ENCODE measurements at regions not wholly inside any gene's neighbourhood (a gene's known extent, or its start where the extent isn't known, plus 50 kb on each side); places are given as distances from the start of the nearest gene placed in this dataset.

DNA sequence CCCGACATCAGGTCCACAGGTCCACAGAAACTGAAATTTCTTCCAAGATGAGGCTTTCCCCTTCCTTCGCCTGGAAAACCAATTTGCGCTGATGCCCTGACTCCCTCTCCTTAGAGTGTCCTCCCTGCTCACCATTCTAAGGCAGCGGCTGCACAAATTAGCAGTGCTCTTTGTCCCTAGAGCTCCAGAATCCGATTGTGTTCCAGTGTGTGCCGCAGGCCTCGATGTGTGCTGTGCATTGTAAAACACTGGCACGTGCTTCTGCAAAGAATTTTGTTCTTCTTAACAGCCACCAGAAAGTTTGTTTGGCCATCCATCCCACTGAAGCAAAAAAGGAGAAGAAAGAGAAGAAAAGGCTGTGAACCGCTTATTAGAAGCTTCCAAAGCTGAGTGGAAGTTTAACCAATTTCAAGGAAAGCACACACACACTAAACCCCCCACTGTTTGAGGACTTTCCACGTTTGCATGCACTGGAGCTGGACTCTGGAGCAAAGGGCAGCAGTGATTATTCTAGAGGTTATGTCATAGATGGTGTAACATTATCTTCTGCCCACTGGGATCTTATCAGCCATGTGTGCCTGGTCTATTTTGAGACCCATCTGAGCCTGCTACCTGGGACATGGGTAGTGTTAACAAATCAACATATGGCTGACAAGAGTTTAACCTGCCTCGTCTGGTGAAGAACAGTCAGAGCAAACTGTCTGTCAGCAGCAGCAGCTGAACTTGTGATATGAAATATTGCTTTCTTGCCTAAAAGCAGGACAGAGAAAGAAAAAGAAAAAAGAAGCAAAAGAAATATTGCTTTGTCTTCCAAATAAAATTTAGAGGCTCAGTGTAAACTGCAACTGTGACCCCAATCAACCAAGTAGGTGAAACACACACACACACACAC is 64.9 kb upstream of the RREB1 start:
- Mint-ChIP-seq H3K27me3 (ENCODE audit: insufficient read depth, unreplicated experiment) (no peaks in the 10 kb centered on the region), H3K4me3 (ENCODE audit: unreplicated experiment) (no peak overlapping the region), H3K4me1 (ENCODE audit: insufficient read depth, unreplicated experiment) (no peaks in the 10 kb centered on the region), H3K9me3 (ENCODE audit: unreplicated experiment) (no peaks in the 10 kb centered on the region), H3K36me3 (ENCODE audit: insufficient read depth, unreplicated experiment) (no peaks in the 10 kb centered on the region), H3K27ac (ENCODE audit: low read depth, unreplicated experiment) (no peak overlapping the region)
- ChIA-PET POLR2A (interaction anchor here (0.6 to 1.1 kb wide), 3 partner anchors 19 to 111 kb away, joined by 3 read pairs; no protein-coding TSS in a partner anchor), CTCF (interaction anchor here (0.5 kb wide), 1 partner anchor 23 kb away, joined by 3 read pairs; no protein-coding TSS in a partner anchor)
- intact Hi-C loops (cut with micrococcal nuclease): no loop called here
- BruUV-seq (replicated peaks): no TSS peak
- TF ChIP-seq, protein P1, sequence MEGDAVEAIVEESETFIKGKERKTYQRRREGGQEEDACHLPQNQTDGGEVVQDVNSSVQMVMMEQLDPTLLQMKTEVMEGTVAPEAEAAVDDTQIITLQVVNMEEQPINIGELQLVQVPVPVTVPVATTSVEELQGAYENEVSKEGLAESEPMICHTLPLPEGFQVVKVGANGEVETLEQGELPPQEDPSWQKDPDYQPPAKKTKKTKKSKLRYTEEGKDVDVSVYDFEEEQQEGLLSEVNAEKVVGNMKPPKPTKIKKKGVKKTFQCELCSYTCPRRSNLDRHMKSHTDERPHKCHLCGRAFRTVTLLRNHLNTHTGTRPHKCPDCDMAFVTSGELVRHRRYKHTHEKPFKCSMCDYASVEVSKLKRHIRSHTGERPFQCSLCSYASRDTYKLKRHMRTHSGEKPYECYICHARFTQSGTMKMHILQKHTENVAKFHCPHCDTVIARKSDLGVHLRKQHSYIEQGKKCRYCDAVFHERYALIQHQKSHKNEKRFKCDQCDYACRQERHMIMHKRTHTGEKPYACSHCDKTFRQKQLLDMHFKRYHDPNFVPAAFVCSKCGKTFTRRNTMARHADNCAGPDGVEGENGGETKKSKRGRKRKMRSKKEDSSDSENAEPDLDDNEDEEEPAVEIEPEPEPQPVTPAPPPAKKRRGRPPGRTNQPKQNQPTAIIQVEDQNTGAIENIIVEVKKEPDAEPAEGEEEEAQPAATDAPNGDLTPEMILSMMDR (IDR thresholded peaks at IDR 0.05; ENCODE audit: unreplicated experiment): no peak
- no peak for DNase-seq (ENCODE audit: unreplicated experiment)

DNA sequence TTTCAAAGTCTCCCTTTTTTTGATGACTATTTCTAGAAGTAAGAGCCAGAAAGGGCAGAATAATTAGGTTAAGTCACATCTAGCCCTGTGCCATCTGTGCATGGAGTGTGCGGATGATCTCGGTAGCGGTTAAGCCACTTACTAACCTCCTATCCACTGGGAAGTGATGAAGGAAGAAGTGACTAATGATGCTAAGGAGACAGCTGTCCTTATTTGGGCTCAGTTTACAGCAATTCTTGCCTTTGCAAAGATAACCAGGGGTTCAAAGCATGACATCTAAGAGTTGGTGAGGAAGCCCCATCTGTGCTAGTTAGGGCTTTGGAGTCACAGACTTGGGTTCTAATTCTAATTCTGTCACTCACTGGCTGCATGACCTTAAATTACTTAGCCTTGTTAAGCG is 62.4 kb upstream of the RREB1 start:
- CTCF ChIA-PET: interaction anchor here (0.6 kb wide), 1 partner anchor 178 kb away, joined by 3 read pairs; no protein-coding TSS in a partner anchor
- DNase-seq (ENCODE audit: unreplicated experiment): no peak
- BruUV-seq (replicated peaks): no TSS peak
- POLR2A ChIA-PET: interaction anchor here (4.6 kb wide), 1 partner anchor 13 kb away, joined by 36 read pairs; no protein-coding TSS in a partner anchor
- Mint-ChIP-seq H3K9me3 (ENCODE audit: unreplicated experiment) (no peaks in the 10 kb centered on the region), H3K27ac (ENCODE audit: low read depth, unreplicated experiment) (no peak overlapping the region), H3K4me3 (ENCODE audit: unreplicated experiment) (no peak overlapping the region), H3K27me3 (ENCODE audit: insufficient read depth, unreplicated experiment) (no peaks in the 10 kb centered on the region), H3K4me1 (ENCODE audit: insufficient read depth, unreplicated experiment) (peaks cover 12% of the 10 kb centered on the region), H3K36me3 (ENCODE audit: insufficient read depth, unreplicated experiment) (no peaks in the 10 kb centered on the region)
- TF ChIP-seq, protein P1 (IDR thresholded peaks at IDR 0.05; ENCODE audit: unreplicated experiment): no peak
- intact Hi-C loops (cut with micrococcal nuclease): no loop called here

DNA sequence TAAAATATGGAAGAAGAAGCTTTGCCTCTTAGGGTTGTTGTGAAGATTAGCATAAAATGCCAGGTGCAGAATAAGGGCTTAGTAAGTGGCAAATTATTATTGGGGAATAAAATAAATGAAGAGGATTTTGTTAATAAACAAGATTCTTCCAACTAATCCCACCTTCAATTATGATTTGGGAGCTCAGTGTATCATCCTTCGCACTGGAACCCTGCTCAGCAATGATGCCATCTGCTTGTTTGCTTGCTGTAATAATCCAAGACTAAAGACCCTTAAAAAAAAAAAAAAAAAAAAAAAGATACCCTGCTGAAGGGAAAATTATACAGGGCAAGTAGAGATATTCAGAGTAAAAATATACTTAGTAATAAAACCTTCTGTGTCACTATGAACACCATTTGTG is 62.0 kb upstream of the RREB1 start:
- no peaks in the 10 kb centered on the region for H3K27me3 Mint-ChIP-seq (ENCODE audit: insufficient read depth, unreplicated experiment)
- CTCF ChIA-PET: interaction anchor here (0.6 kb wide), 1 partner anchor 178 kb away, joined by 3 read pairs; no protein-coding TSS in a partner anchor
- no peaks in the 10 kb centered on the region for H3K9me3 Mint-ChIP-seq (ENCODE audit: unreplicated experiment)
- POLR2A ChIA-PET: interaction anchor here (4.6 kb wide), 1 partner anchor 13 kb away, joined by 36 read pairs; no protein-coding TSS in a partner anchor
- no peak overlapping the region for H3K4me3 Mint-ChIP-seq (ENCODE audit: unreplicated experiment)
- H3K4me1 Mint-ChIP-seq (ENCODE audit: insufficient read depth, unreplicated experiment): peaks cover 16% of the 10 kb centered on the region
- no TSS peak for BruUV-seq (replicated peaks)
- no peaks in the 10 kb centered on the region for H3K36me3 Mint-ChIP-seq (ENCODE audit: insufficient read depth, unreplicated experiment)
- no peak for DNase-seq (ENCODE audit: unreplicated experiment)
- TF ChIP-seq, protein P1 (IDR thresholded peaks at IDR 0.05; ENCODE audit: unreplicated experiment): no peak
- no peak overlapping the region for H3K27ac Mint-ChIP-seq (ENCODE audit: low read depth, unreplicated experiment)
- intact Hi-C loops (cut with micrococcal nuclease): no loop called here

DNA sequence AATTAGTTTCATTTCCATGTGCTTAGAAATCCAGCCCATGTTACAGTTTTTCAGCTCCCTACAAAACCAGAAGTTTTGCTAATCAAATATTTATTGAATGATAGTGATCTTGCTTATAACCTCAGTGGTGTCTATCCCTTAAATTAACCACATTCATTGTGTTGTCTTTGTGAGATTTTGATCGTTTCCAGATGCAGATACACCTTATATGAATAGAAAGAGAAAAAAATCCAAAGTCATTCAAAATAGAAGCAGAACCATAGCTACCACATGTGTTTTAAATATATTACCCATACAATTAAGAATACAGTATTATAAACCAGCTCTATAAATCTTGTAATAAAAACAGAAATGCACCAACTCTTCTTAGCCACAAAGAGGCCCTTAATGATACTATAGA is 60.6 kb upstream of the RREB1 start:
- peaks cover 18% of the 10 kb centered on the region for H3K4me1 Mint-ChIP-seq (ENCODE audit: insufficient read depth, unreplicated experiment)
- no TSS peak for BruUV-seq (replicated peaks)
- intact Hi-C loops (cut with micrococcal nuclease): no loop called here
- ChIA-PET CTCF (interaction anchor here (0.6 to 1.0 kb wide), 2 partner anchors 11 to 198 kb away, joined by 3 read pairs; no protein-coding TSS in a partner anchor), POLR2A (interaction anchor here (0.7 to 4.6 kb wide), 6 partner anchors 11 to 132 kb away, joined by 3 to 36 read pairs (median 4); partner anchors contain the start of gene RREB1)
- H3K36me3 Mint-ChIP-seq (ENCODE audit: insufficient read depth, unreplicated experiment): no peaks in the 10 kb centered on the region
- no peaks in the 10 kb centered on the region for H3K9me3 Mint-ChIP-seq (ENCODE audit: unreplicated experiment)
- no peak for DNase-seq (ENCODE audit: unreplicated experiment)
- no peaks in the 10 kb centered on the region for H3K27me3 Mint-ChIP-seq (ENCODE audit: insufficient read depth, unreplicated experiment)
- H3K4me3 Mint-ChIP-seq (ENCODE audit: unreplicated experiment): no peak overlapping the region
- TF ChIP-seq, protein P1 (IDR thresholded peaks at IDR 0.05; ENCODE audit: unreplicated experiment): no peak
- H3K27ac Mint-ChIP-seq (ENCODE audit: low read depth, unreplicated experiment): no peak overlapping the region

Data from MCF 10A (cell line).